ENCODE measurements at regions not wholly inside any gene's neighbourhood (a gene's known extent, or its start where the extent isn't known, plus 50 kb on each side); places are given as distances from the start of the nearest gene placed in this dataset.

DNA sequence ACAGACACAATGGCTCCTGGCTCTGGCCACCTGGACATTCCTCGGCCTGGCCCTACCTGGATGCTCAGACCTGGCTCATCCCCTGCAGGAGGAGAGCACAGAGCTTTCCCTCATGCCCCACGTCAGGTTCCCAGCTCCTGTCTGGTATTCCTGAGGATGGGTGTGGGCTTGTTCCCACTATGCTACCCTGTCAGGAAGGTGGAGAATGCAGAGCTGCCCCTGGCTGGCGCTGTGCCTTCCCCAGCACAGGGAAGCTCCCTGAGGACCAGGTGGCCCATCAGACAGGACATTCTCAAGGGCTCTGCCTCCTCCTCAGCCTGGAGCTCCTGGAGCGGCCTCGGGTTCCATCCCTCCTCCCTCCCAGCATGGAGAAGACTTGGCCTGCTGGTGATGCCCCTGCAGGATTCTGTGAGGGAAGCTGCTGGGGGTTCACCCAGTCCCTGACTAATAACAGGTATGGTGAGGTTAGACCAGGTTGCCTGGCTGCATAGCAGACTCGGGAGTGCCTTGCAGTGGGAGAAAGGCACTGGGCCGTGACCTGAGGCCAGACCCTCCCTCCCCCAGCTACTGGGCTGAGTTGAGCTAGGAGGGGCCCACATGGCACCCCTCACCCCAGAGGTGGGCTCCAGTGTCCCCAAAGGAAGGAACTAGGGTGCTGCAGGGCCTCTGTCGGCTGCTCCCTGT, 156.0 kb upstream of the MLN start:
- no peak for TF ChIP-seq POLR2A (IDR thresholded peaks at IDR 0.05)
- TF ChIP-seq EP300 (IDR thresholded peaks at IDR 0.05) = no peak
- TF ChIP-seq, protein P1, sequence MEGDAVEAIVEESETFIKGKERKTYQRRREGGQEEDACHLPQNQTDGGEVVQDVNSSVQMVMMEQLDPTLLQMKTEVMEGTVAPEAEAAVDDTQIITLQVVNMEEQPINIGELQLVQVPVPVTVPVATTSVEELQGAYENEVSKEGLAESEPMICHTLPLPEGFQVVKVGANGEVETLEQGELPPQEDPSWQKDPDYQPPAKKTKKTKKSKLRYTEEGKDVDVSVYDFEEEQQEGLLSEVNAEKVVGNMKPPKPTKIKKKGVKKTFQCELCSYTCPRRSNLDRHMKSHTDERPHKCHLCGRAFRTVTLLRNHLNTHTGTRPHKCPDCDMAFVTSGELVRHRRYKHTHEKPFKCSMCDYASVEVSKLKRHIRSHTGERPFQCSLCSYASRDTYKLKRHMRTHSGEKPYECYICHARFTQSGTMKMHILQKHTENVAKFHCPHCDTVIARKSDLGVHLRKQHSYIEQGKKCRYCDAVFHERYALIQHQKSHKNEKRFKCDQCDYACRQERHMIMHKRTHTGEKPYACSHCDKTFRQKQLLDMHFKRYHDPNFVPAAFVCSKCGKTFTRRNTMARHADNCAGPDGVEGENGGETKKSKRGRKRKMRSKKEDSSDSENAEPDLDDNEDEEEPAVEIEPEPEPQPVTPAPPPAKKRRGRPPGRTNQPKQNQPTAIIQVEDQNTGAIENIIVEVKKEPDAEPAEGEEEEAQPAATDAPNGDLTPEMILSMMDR (IDR thresholded peaks at IDR 0.05) = no peak

Measured in tibial nerve (tissue), 4 donors.